ENCODE measurements at regions not wholly inside any gene's neighbourhood (a gene's known extent, or its start where the extent isn't known, plus 50 kb on each side); places are given as distances from the start of the nearest gene placed in this dataset.

DNA sequence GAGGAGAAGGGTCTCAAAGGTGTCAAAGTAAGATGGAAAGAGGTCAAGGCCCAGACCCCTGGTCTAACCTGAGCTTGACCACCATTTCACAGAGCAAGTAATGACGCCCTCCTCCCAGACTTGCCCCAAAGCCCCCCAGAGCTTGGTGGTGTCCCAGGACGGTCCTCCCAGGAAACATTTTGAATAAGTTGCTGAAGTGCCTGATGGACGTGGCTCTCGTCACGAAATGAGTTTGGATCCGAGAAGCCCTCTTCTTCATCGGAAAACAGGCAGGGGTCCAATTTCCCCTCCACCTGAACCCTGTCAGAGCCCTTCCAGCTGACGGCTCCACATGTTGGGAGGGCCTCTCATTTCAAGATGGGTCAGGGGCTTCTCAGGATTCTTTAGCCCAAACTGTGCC, 54.5 kb upstream of the TPM4 start:
- TF ChIP-seq, protein P1, sequence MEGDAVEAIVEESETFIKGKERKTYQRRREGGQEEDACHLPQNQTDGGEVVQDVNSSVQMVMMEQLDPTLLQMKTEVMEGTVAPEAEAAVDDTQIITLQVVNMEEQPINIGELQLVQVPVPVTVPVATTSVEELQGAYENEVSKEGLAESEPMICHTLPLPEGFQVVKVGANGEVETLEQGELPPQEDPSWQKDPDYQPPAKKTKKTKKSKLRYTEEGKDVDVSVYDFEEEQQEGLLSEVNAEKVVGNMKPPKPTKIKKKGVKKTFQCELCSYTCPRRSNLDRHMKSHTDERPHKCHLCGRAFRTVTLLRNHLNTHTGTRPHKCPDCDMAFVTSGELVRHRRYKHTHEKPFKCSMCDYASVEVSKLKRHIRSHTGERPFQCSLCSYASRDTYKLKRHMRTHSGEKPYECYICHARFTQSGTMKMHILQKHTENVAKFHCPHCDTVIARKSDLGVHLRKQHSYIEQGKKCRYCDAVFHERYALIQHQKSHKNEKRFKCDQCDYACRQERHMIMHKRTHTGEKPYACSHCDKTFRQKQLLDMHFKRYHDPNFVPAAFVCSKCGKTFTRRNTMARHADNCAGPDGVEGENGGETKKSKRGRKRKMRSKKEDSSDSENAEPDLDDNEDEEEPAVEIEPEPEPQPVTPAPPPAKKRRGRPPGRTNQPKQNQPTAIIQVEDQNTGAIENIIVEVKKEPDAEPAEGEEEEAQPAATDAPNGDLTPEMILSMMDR (conservative IDR thresholded peaks at IDR 0.05; ENCODE audit: low read depth, low read length), result no peak
- TF ChIP-seq, protein P2, sequence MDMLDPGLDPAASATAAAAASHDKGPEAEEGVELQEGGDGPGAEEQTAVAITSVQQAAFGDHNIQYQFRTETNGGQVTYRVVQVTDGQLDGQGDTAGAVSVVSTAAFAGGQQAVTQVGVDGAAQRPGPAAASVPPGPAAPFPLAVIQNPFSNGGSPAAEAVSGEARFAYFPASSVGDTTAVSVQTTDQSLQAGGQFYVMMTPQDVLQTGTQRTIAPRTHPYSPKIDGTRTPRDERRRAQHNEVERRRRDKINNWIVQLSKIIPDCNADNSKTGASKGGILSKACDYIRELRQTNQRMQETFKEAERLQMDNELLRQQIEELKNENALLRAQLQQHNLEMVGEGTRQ (IDR thresholded peaks at IDR 0.05; ENCODE audit: low read depth, low read length), result no peak
- no peak for TF ChIP-seq RCOR1 (IDR thresholded peaks at IDR 0.05; ENCODE audit: insufficient replicate concordance, low read length)
- TF ChIP-seq POLR2A (IDR thresholded peaks at IDR 0.05; ENCODE audit: low read depth, low read length), result no peak
- TF ChIP-seq BHLHE40 (IDR thresholded peaks at IDR 0.05; ENCODE audit: low read depth, low read length), result no peak
- no peak for TF ChIP-seq RFX5 (IDR thresholded peaks at IDR 0.05; ENCODE audit: low read depth, low read length)
- TF ChIP-seq MAZ (IDR thresholded peaks at IDR 0.05; ENCODE audit: borderline replicate concordance, low read depth, low read length), result no peak
- no peak for TF ChIP-seq RAD21 (IDR thresholded peaks at IDR 0.05; ENCODE audit: low read length)
- no peak for TF ChIP-seq SMC3 (IDR thresholded peaks at IDR 0.05; ENCODE audit: low read depth, low read length)
- TF ChIP-seq, protein P3, sequence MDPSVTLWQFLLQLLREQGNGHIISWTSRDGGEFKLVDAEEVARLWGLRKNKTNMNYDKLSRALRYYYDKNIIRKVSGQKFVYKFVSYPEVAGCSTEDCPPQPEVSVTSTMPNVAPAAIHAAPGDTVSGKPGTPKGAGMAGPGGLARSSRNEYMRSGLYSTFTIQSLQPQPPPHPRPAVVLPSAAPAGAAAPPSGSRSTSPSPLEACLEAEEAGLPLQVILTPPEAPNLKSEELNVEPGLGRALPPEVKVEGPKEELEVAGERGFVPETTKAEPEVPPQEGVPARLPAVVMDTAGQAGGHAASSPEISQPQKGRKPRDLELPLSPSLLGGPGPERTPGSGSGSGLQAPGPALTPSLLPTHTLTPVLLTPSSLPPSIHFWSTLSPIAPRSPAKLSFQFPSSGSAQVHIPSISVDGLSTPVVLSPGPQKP (IDR thresholded peaks at IDR 0.05; ENCODE audit: borderline replicate concordance, low read depth, low read length), result no peak
- no peak for TF ChIP-seq FOS (IDR thresholded peaks at IDR 0.05; ENCODE audit: low read depth, low read length)
- no peak for TF ChIP-seq MXI1 (IDR thresholded peaks at IDR 0.05; ENCODE audit: borderline replicate concordance, low read depth, low read length)

Data from IMR-90 (cell line).